GM23248 (cell line): ENCODE measurements at regions not wholly inside any gene's neighbourhood (a gene's known extent, or its start where the extent isn't known, plus 50 kb on each side); places are given as distances from the start of the nearest gene placed in this dataset.

ENCODE experiments used
- DNase-seq: peaks from one replicate; pipeline ENCODE4 v3.0.0-alpha.2; 2015
- H2AFZ ChIP-seq: fragments of 200-600 bp; sonication (generic); 2 replicates; pipeline ENCODE4 v1.6.1; 2016; ENCODE audit warnings: antibody characterized with exemption
- H3F3A ChIP-seq: fragments of 200-600 bp; sonication (generic); 2 replicates; pipeline ENCODE4 v1.6.1; 2016; ENCODE audit warnings: mild to moderate bottlenecking, antibody characterized with exemption, mixed run types; ENCODE audit not compliant: insufficient read depth
- H3K27ac ChIP-seq: fragments of 200-600 bp; sonication (generic); 2 replicates; pipeline ENCODE4 v1.5.1; 2016; ENCODE audit warnings: mild to moderate bottlenecking
- H3K27me3 ChIP-seq: fragments of 200-600 bp; sonication (generic); replicated peaks from 2 replicates; pipeline ENCODE4 v1.6.1; 2016; ENCODE audit warnings: mild to moderate bottlenecking; ENCODE audit not compliant: insufficient read depth
- H3K36me3 ChIP-seq: fragments of 200-600 bp; sonication (generic); 2 replicates; pipeline ENCODE4 v1.6.1; 2016; ENCODE audit warnings: low read depth, mild to moderate bottlenecking
- H3K4me1 ChIP-seq: fragments of 200-600 bp; sonication (generic); 2 replicates; pipeline ENCODE4 v1.6.1; 2016; ENCODE audit warnings: mild to moderate bottlenecking; ENCODE audit not compliant: insufficient read depth
- H3K4me2 ChIP-seq: fragments of 200-600 bp; sonication (generic); one replicate; pipeline ENCODE4 v1.6.1; 2016; ENCODE audit warnings: mild to moderate bottlenecking; ENCODE audit not compliant: unreplicated experiment
- H3K4me3 ChIP-seq: fragments of 200-600 bp; sonication (generic); 2 replicates; pipeline ENCODE4 v1.5.1; 2016; ENCODE audit warnings: mild to moderate bottlenecking
- H3K79me2 ChIP-seq: fragments of 200-600 bp; sonication (generic); 2 replicates; pipeline ENCODE4 v1.6.1; 2016; ENCODE audit warnings: mild to moderate bottlenecking; ENCODE audit not compliant: insufficient read depth
- H3K9ac ChIP-seq: fragments of 200-600 bp; sonication (generic); 2 replicates; pipeline ENCODE4 v1.6.1; 2016; ENCODE audit warnings: mild to moderate bottlenecking
- H3K9me2 ChIP-seq: fragments of 200-600 bp; sonication (generic); 2 replicates; pipeline ENCODE4 v1.6.1; 2016; ENCODE audit warnings: mixed run types, mild to moderate bottlenecking, moderate library complexity; ENCODE audit not compliant: insufficient read depth
- H3K9me3 ChIP-seq: fragments of 200-600 bp; sonication (generic); one replicate; pipeline ENCODE4 v1.6.1; 2017; ENCODE audit warnings: low read depth
- H4K20me1 ChIP-seq: fragments of 200-600 bp; sonication (generic); 2 replicates; pipeline ENCODE4 v1.6.0; 2016; ENCODE audit not compliant: insufficient read depth
- EZH2 ChIP-seq: fragments of 200-600 bp; sonication (generic); IDR thresholded peaks from 2 replicates; pipeline ENCODE4 v1.6.1; 2018; ENCODE audit warnings: antibody characterized with exemption, mild to moderate bottlenecking; ENCODE audit not compliant: insufficient read depth, poor library complexity, severe bottlenecking
- EZH2phosphoT487 ChIP-seq: fragments of 200-600 bp; sonication (generic); IDR thresholded peaks from 2 replicates; pipeline ENCODE4 v1.6.1; 2018; ENCODE audit warnings: antibody characterized with exemption, moderate library complexity, mild to moderate bottlenecking, low read depth; ENCODE audit not compliant: insufficient read depth
- WGBS, 2 experiments: methylation state at CpG; one replicate each; pipeline ENCODE4 v1.1.6; 2015 to 2017; ENCODE audit warnings: low lambda C conversion rate in 2 of 2, low coverage in 1 of 2; ENCODE audit errors: missing lambda C conversion rate in 2 of 2; 5-methylcytosine and 5-hydroxymethylcytosine counted together
- in situ Hi-C: fragments of 300-500 bp; cut with MboI; formaldehyde crosslinking; loops from 2 replicates; pipeline ENCODE4 v1.15.0; 2020

GRCh38 chr3:98985431-98985830, 83.9 kb upstream of the DCBLD2 start:
- H3K9ac ChIP-seq = no peak overlapping the region
- no peaks in the 10 kb centered on the region for H4K20me1 ChIP-seq
- TF ChIP-seq EZH2phosphoT487 (no peak), EZH2 (no peak)
- H3K27ac ChIP-seq = peak overlapping the region; percentile 27
- H3K4me3 ChIP-seq = no peak overlapping the region
- in situ Hi-C loops = no loop called here
- no peaks in the 10 kb centered on the region for H3K9me3 ChIP-seq
- H3K9me2 ChIP-seq = no peaks in the 10 kb centered on the region
- H2AFZ ChIP-seq = 0 out of 2 replicates have a peak overlapping the region, but pooled peaks have one; percentile 19
- H3F3A ChIP-seq = peaks cover 24% of the 10 kb centered on the region
- no peaks in the 10 kb centered on the region for H3K36me3 ChIP-seq
- H3K4me2 ChIP-seq = peak overlapping the region; percentile 9
- H3K79me2 ChIP-seq = peaks cover 12% of the 10 kb centered on the region; the same call in 1 of the 2 replicates
- peaks cover 44% of the 10 kb centered on the region for H3K4me1 ChIP-seq
- no peaks in the 10 kb centered on the region for H3K27me3 ChIP-seq
- peak; percentile 20 for DNase-seq
- 38 to 55% methylated on average over 3 of the region's 3 CpGs for whole genome bisulfite sequencing, 2 experiments

DNA sequence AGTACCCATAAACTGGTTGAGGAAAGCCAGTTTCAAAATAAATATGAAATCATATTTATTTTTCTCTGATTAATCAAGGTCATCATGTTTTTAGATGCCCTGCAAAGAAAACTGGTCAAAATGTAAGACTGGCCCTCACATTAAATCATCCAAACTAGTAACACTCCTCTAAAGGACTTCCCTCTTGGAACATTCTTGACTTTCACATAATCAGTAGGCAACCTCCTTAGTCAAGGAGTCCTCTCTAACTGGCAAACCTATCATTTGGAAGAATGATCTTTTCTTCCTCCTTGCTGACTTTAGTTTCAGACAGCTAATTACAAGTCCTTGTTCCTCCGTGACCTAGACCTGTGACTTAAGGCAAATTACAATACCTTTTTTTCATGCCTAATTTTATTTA, 82.5 kb upstream of the DCBLD2 start:
- Histone ChIP-seq H3K9me3 (no peaks in the 10 kb centered on the region), H3K9ac (no peak overlapping the region), H3K36me3 (no peaks in the 10 kb centered on the region), H3K4me1 (peaks cover 45% of the 10 kb centered on the region), H2AFZ (no peak overlapping the region), H3K27me3 (no peaks in the 10 kb centered on the region), H3K27ac (no peak overlapping the region), H3K4me2 (no peak overlapping the region), H4K20me1 (no peaks in the 10 kb centered on the region), H3K9me2 (no peaks in the 10 kb centered on the region), H3K79me2 (peaks cover 12% of the 10 kb centered on the region; the same call in 1 of the 2 replicates), H3K4me3 (no peak overlapping the region), H3F3A (peaks cover 28% of the 10 kb centered on the region)
- 100% methylated on average over 1 of the region's 1 CpG for WGBS, 2 experiments
- in situ Hi-C loops = no loop called here
- TF ChIP-seq EZH2phosphoT487 (no peak), EZH2 (no peak)
- DNase-seq = no peak

DNA sequence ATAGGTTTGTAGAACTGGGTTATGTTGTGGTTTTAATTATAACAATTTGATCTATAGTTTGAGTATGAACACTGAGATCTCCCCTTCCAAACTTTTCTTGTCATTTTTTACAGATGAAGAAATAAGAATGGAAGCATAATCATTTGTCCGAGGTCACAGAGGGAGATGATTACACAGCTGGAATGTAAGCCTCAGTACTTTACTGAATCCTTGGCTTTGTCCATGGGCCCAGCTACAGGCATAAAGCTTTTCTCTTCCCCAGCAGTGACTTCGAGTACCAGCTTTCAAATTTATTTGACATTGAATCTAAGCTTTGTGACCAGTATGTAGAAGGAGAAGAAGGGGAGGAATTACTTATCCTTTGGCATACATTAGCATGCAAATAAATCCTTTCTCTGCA, 80.9 kb upstream of the DCBLD2 start:
- H3K4me1 ChIP-seq = peaks cover 55% of the 10 kb centered on the region
- H3K79me2 ChIP-seq = peaks cover 12% of the 10 kb centered on the region; the same call in 1 of the 2 replicates
- 67 to 78% methylated on average over 2 of the region's 2 CpGs for WGBS, 2 experiments
- in situ Hi-C loops = no loop called here
- no peaks in the 10 kb centered on the region for H4K20me1 ChIP-seq
- TF ChIP-seq EZH2phosphoT487 (no peak), EZH2 (no peak)
- H3K9me3 ChIP-seq = no peaks in the 10 kb centered on the region
- peak overlapping the region; percentile 24; the same call in 1 of the 2 replicates for H2AFZ ChIP-seq
- H3K4me3 ChIP-seq = 0 out of 2 replicates have a peak overlapping the region, but pooled peaks have one; percentile 2
- H3K27me3 ChIP-seq = no peaks in the 10 kb centered on the region
- no peak overlapping the region for H3K9ac ChIP-seq
- peak overlapping the region; percentile 67 for H3K4me2 ChIP-seq
- DNase-seq = peak; percentile 28
- no peak overlapping the region for H3K27ac ChIP-seq
- no peaks in the 10 kb centered on the region for H3K9me2 ChIP-seq
- no peaks in the 10 kb centered on the region for H3K36me3 ChIP-seq
- peaks cover 41% of the 10 kb centered on the region for H3F3A ChIP-seq

GRCh38 chr3:98980915-98981596, 79.6 kb upstream of the DCBLD2 start:
- peaks cover 12% of the 10 kb centered on the region; the same call in 1 of the 2 replicates for H3K79me2 ChIP-seq
- no peaks in the 10 kb centered on the region for H3K9me3 ChIP-seq
- H3K36me3 ChIP-seq = no peaks in the 10 kb centered on the region
- in situ Hi-C loops = no loop called here
- peak overlapping the region; percentile 67 for H3K4me2 ChIP-seq
- no peaks in the 10 kb centered on the region for H3K9me2 ChIP-seq
- 0 out of 2 replicates have a peak overlapping the region, but pooled peaks have one; percentile 29 for H3K4me3 ChIP-seq
- H2AFZ ChIP-seq = no peak overlapping the region
- no peaks in the 10 kb centered on the region for H3K27me3 ChIP-seq
- H4K20me1 ChIP-seq = no peaks in the 10 kb centered on the region
- TF ChIP-seq EZH2phosphoT487 (no peak), EZH2 (no peak)
- DNase-seq = peak; percentile 78
- H3K4me1 ChIP-seq = peaks cover 53% of the 10 kb centered on the region
- peak overlapping the region; percentile 24; the same call in 1 of the 2 replicates for H3K27ac ChIP-seq
- H3F3A ChIP-seq = peaks cover 43% of the 10 kb centered on the region
- 2 to 4% methylated on average over 2 of the region's 2 CpGs for WGBS, 2 experiments
- no peak overlapping the region for H3K9ac ChIP-seq
